ENCODE measurements at regions not wholly inside any gene's neighbourhood (a gene's known extent, or its start where the extent isn't known, plus 50 kb on each side); places are given as distances from the start of the nearest gene placed in this dataset.

DNA sequence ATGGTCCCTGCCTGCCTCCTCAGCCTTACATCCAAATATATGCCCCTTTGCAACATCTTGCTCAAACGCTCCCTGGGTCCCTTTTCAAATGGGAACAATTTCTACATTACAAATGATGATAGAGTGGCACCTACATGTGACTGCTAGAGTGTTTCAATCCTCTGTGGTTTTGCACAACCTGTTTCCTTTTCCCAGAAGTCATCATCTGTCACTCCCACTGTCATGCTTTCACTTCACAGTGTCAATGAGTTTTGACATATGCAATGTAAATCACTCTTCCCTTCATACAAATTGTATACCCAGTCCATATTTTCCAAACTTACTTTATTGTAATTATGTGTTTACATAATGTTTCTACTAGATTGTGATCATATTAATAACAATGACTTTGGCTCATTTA is 887.3 kb downstream of the TDRD15 start:
- DNase-seq (ENCODE audit: low spot score) = no peak
- TF ChIP-seq, protein P1, sequence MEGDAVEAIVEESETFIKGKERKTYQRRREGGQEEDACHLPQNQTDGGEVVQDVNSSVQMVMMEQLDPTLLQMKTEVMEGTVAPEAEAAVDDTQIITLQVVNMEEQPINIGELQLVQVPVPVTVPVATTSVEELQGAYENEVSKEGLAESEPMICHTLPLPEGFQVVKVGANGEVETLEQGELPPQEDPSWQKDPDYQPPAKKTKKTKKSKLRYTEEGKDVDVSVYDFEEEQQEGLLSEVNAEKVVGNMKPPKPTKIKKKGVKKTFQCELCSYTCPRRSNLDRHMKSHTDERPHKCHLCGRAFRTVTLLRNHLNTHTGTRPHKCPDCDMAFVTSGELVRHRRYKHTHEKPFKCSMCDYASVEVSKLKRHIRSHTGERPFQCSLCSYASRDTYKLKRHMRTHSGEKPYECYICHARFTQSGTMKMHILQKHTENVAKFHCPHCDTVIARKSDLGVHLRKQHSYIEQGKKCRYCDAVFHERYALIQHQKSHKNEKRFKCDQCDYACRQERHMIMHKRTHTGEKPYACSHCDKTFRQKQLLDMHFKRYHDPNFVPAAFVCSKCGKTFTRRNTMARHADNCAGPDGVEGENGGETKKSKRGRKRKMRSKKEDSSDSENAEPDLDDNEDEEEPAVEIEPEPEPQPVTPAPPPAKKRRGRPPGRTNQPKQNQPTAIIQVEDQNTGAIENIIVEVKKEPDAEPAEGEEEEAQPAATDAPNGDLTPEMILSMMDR (IDR thresholded peaks at IDR 0.05; ENCODE audit: extremely low read depth, missing control alignments) = no peak

DNA sequence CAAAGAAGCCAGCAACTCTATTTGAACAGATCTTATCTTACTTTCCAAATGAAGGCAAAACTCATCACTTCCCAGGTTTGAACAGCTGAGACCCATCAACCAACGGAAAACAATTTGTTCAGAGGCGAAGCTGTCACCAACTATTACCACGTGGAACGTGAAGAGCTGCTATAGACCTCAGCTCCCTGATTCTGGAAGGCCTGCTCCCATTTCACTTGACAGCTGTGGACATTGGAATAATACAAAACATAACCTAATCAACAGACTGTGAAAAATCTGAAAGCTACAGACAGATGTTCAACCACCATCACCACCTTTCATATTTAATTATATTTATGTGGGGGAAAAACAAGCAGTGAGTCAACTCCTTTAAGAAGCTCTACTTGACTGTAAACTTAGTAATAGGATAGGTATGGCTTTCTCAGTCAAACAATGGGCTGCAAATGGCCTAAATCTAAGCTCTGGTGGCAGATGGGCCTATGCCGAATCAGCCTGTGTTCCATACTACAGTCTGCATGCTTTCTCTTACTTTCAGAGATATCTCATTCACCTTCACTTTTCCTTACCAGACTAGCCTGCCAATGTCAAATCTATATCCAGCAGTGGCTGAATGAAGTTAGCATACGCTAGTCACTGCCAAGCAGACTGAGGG is 896.4 kb downstream of the TDRD15 start:
- TF ChIP-seq, protein P1 (IDR thresholded peaks at IDR 0.05; ENCODE audit: extremely low read depth, missing control alignments) = no peak
- DNase-seq (ENCODE audit: low spot score) = no peak

DNA sequence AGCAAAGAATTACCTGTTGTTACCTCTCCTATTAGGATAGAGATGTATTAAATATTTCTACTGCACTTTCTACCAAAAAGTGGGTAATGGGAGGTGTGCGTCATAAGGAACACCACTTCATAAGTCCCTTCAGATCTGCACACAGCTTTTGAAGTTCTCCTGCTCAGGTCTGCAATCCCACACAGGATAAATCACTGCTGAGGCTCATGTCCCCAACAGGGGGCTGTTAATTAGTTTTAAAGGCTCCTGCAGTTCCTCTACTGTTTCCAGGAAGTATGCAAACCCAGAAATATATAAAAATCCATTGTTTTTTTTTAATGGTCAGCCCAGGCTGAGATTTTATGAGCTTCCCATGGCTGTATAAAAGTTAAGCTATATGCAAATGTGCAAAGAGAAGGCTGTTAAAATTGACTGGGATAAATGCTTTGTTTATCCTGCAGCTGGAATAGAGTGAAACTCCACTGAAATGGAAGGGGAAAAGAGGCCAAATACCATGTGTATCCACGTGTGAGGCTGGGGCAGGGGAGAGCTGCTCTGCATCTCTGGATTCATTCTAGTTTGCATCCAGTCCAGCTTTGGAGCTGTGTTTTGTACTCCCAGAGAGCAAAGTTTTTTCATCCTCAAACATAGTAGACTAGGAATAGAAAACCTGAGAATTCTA is 903.7 kb downstream of the TDRD15 start:
- DNase-seq (ENCODE audit: low spot score) = no peak
- TF ChIP-seq, protein P1 (IDR thresholded peaks at IDR 0.05; ENCODE audit: extremely low read depth, missing control alignments) = no peak

DNA sequence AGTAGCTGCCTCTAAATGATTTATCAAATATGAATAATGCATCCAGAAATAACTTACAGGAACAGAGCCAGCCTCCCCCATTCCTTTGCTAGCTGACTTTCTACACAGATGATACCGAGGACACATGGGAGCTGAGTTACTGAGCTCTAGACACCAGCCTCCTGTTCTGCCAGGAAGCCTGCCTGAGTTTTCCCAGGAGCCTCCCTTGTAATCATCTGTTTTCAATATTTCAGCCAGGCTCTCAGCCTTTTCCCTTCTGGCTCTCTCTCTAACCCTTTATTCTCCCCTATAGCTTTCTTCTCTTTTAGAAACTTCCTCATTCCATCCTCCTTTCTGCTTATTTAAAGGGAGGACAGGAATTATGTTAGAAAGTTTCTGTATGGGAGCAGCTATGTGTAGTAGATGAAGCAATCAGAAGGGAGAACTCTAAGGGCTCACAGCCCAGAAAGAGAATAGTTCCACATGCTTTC is 911.6 kb downstream of the TDRD15 start:
- TF ChIP-seq, protein P1 (IDR thresholded peaks at IDR 0.05; ENCODE audit: extremely low read depth, missing control alignments) = no peak
- DNase-seq (ENCODE audit: low spot score) = no peak

DNA sequence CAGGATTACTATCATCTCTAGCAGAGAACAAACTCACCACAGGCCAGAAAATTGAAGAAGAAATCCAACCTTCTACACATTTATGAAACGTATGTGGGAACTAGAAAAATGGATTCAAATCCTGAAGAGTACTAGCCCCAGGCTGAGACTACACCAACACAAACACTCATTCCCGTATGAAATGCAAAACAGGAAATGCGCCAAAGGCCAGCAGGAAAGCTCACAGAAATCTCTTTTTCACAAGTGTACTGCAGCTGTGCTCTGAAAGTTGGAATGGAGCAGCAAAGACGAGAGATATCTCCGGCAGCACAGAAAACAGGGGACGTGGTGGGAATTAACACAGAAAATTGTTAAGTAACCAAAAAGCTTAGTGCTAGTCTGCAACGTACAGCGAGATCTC is 913.5 kb downstream of the TDRD15 start:
- TF ChIP-seq, protein P1 (IDR thresholded peaks at IDR 0.05; ENCODE audit: extremely low read depth, missing control alignments) = no peak
- no peak for DNase-seq (ENCODE audit: low spot score)

DNA sequence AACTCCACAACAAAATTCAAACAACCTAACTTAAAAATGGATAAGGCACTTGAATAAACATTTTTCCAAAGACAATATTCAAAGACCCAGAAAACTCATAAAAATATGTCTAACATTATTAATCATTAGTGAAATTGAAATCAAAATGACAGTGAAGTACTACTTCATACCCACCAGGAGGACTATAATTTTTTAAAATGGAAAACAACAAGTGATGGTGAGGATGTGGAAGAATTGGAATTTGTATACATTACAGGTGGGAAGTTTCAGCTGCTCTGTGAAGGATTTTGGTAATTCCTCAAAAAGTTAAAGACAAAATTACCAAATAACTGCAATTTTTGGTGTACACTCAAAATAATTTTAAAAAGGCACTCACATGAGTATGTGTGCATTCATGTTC is 920.0 kb downstream of the TDRD15 start:
- no peak for DNase-seq (ENCODE audit: low spot score)
- TF ChIP-seq, protein P1 (IDR thresholded peaks at IDR 0.05; ENCODE audit: extremely low read depth, missing control alignments) = no peak

DNA sequence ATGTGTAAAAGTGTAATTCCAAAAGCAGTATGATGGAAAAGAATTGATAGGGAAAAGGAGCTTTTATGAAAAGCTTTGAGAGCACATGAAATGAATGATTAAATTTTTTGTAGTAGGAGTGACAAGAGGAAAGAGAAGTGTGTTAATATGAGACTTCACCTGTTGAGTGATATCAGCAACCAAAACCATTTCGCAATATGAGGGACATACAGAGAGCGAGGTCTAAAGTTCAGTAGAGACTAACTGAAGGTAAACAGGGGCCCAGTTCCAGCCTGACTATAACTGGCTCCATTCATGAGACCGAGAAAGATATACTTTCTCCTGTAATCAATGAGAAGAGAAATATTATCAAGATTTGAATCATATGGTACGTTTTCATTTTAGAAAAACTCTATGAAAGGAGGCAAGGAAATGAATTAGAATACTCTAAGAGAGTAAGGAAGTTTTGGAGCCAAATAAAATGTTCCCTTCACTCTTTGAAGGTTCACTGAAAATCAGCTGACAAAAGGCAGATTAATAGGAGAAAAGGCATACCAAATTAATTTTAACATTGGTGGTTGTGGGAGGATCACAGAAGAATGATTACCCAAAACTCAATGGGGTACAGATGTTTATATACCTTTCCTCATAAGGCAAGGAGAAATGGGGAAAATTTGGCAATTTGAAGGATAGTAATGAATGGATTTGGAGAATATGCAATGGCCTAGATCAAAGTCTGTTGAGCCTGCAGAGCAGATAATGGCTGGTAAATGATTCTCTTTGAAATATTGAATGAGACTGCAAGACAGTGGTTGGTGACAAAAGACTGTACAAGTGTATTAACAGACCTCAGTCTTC is 932.2 kb downstream of the TDRD15 start:
- TF ChIP-seq, protein P1 (IDR thresholded peaks at IDR 0.05; ENCODE audit: extremely low read depth, missing control alignments) = no peak

More for the DNA sequence above, 932.2 kb downstream of the TDRD15 start:
- no peak for DNase-seq (ENCODE audit: low spot score)

All from GM20000 (cell line).